CD14-positive monocyte (primary cell): ENCODE measurements at regions not wholly inside any gene's neighbourhood (a gene's known extent, or its start where the extent isn't known, plus 50 kb on each side); places are given as distances from the start of the nearest gene placed in this dataset.

Experiments
- DNase-seq, 3 donors: peaks; one replicate each; pipeline ENCODE4 v3.0.0-alpha.2; 2011 to 2022
- H2AFZ ChIP-seq: 2 replicates; pipeline ENCODE4 v1.6.0; 2012; ENCODE audit warnings: mild to moderate bottlenecking, low read depth, low read length, inconsistent platforms; ENCODE audit not compliant: insufficient read depth, poor library complexity, severe bottlenecking
- H3K27ac ChIP-seq, 2 donors: 1 replicate in 1 of 2; 2 replicates in 1 of 2; pipeline ENCODE4 v1.5.1; 2012 to 2013; ENCODE audit warnings: low read length in 2 of 2, control low read depth in 1 of 2, inconsistent platforms in 1 of 2, low read depth in 1 of 2, mild to moderate bottlenecking in 1 of 2
- H3K27me3 ChIP-seq, 2 donors: one replicate each; pipeline versions ENCODE4 v1.6.0 to v1.6.1; 2011 to 2013; ENCODE audit warnings: low read length in 2 of 2; ENCODE audit not compliant: control insufficient read depth in 2 of 2, insufficient read depth in 2 of 2
- H3K36me3 ChIP-seq, 2 donors: replicated peaks in 1 of 2; 1 replicate in 1 of 2; 2 replicates in 1 of 2; pipeline versions ENCODE4 v1.5.1 to v1.6.1; 2012 to 2013; ENCODE audit warnings: low read length in 2 of 2, control low read depth in 1 of 2, inconsistent platforms in 1 of 2, mild to moderate bottlenecking in 1 of 2; ENCODE audit not compliant: insufficient read depth in 2 of 2, control insufficient read depth in 1 of 2
- H3K4me1 ChIP-seq, 2 donors: 1 replicate in 1 of 2; 2 replicates in 1 of 2; pipeline versions ENCODE4 v1.5.1 to v1.6.1; 2012 to 2013; ENCODE audit warnings: low read length in 2 of 2, control low read depth in 1 of 2, inconsistent platforms in 1 of 2, mild to moderate bottlenecking in 1 of 2, moderate library complexity in 1 of 2; ENCODE audit not compliant: insufficient read depth in 2 of 2, control insufficient read depth in 1 of 2
- H3K4me2 ChIP-seq: replicated peaks from 2 replicates; pipeline ENCODE3; 2012; ENCODE audit warnings: low read length, moderate library complexity, mild to moderate bottlenecking; ENCODE audit not compliant: poor library complexity, severe bottlenecking; ENCODE audit errors: extremely low read depth
- H3K4me3 ChIP-seq, 3 experiments: fragments of 200-600 bp in 1 of 3; sonication (generic) in 1 of 3; replicated peaks in 1 of 3; 1 replicate in 2 of 3; 2 replicates in 1 of 3; pipeline ENCODE4 v1.5.1; 2011 to 2013; ENCODE audit warnings: low read length in 3 of 3, mild to moderate bottlenecking in 3 of 3, control low read depth in 2 of 3, low read depth in 2 of 3, inconsistent platforms in 1 of 3, moderate library complexity in 1 of 3
- H3K79me2 ChIP-seq: 2 replicates; pipeline ENCODE4 v1.6.0; 2012; ENCODE audit warnings: mild to moderate bottlenecking, control low read depth, inconsistent platforms, low read length, moderate library complexity; ENCODE audit not compliant: insufficient read depth
- H3K9ac ChIP-seq: 2 replicates; pipeline ENCODE4 v1.6.0; 2017; ENCODE audit warnings: low read length, mild to moderate bottlenecking; ENCODE audit not compliant: insufficient read depth, poor library complexity, severe bottlenecking
- H3K9me3 ChIP-seq, 2 donors: replicated peaks in 1 of 2; 1 replicate in 1 of 2; 2 replicates in 1 of 2; pipeline versions ENCODE4 v1.5.1 to v1.6.1; 2012 to 2013; ENCODE audit warnings: low read length in 2 of 2, control low read depth in 1 of 2; ENCODE audit not compliant: control insufficient read depth in 1 of 2, insufficient read depth in 1 of 2
- H4K20me1 ChIP-seq: 2 replicates; pipeline ENCODE4 v1.6.0; 2012; ENCODE audit warnings: mild to moderate bottlenecking, low read length, control low read depth, moderate library complexity; ENCODE audit not compliant: insufficient read depth
- H3K27ac Mint-ChIP-seq, 7 donors: one replicate each; pipeline ENCODE4 v1.8.0; 2020; ENCODE audit warnings: mild to moderate bottlenecking in 7 of 7, mixed read lengths in 7 of 7, moderate library complexity in 6 of 7, inconsistent platforms in 2 of 7
- H3K27me3 Mint-ChIP-seq, 3 donors: one replicate each; pipeline ENCODE4 v1.8.0; 2021 to 2022; ENCODE audit warnings: low read depth in 3 of 3, mild to moderate bottlenecking in 3 of 3, mixed read lengths in 3 of 3, moderate library complexity in 3 of 3, inconsistent platforms in 1 of 3
- H3K36me3 Mint-ChIP-seq, 2 donors: one replicate each; pipeline ENCODE4 v1.8.0; 2020; ENCODE audit warnings: mixed read lengths in 2 of 2, inconsistent platforms in 1 of 2, mild to moderate bottlenecking in 1 of 2
- H3K4me1 Mint-ChIP-seq: one replicate; pipeline ENCODE4 v1.8.0; 2020; ENCODE audit warnings: mild to moderate bottlenecking, mixed read lengths
- H3K4me3 Mint-ChIP-seq, 2 donors: one replicate each; pipeline ENCODE4 v1.8.0; 2020; ENCODE audit warnings: mild to moderate bottlenecking in 2 of 2, mixed read lengths in 2 of 2, moderate library complexity in 1 of 2
- H3K9me3 Mint-ChIP-seq, 7 donors: one replicate each; pipeline ENCODE4 v1.8.0; 2020 to 2022; ENCODE audit warnings: mixed read lengths in 7 of 7, mild to moderate bottlenecking in 6 of 7, moderate library complexity in 6 of 7, inconsistent platforms in 2 of 7
- CTCF ChIP-seq: fragments of 200-600 bp; IDR thresholded peaks from one replicate; pipeline ENCODE4 v1.8.0; 2022; ENCODE audit warnings: antibody characterized with exemption, mild to moderate bottlenecking
- WGBS: methylation state at CpG from one replicate; pipeline ENCODE4 v1.1.5; 2013; ENCODE audit warnings: missing lambda C conversion rate; ENCODE audit not compliant: insufficient coverage; 5-methylcytosine and 5-hydroxymethylcytosine counted together
- intact Hi-C, 2 donors: fragments of 100-400 bp; cut with micrococcal nuclease; formaldehyde crosslinking; loops; one replicate each; pipeline versions ENCODE4 v1.15.0 to v1.15.1; 2023

GRCh38 chr5:60444661-60445360 is 255.2 kb downstream of the DEPDC1B start:
- no peak overlapping the region for H3K27ac Mint-ChIP-seq
- no peak for DNase-seq
- Histone ChIP-seq H4K20me1 (no peaks in the 10 kb centered on the region), H3K9ac (no peak overlapping the region), H3K79me2 (no peaks in the 10 kb centered on the region), H3K36me3 (no peaks in the 10 kb centered on the region), H3K27ac (no peak overlapping the region), H3K9me3 (no peaks in the 10 kb centered on the region), H2AFZ (no peak overlapping the region), H3K27me3 (no peaks in the 10 kb centered on the region), H3K4me1 (no peaks in the 10 kb centered on the region), H3K4me3 (no peak overlapping the region), H3K4me2 (no peak overlapping the region)
- no peaks in the 10 kb centered on the region for H3K4me1 Mint-ChIP-seq
- peaks cover 0 to 3% (median 1%) of the 10 kb centered on the region in 7 donors for H3K9me3 Mint-ChIP-seq
- intact Hi-C loops, result no loop called here
- no peaks in the 10 kb centered on the region for H3K36me3 Mint-ChIP-seq
- TF ChIP-seq CTCF, result no peak
- 100% methylated on average over 2 of the region's 5 CpGs for WGBS
- no peak overlapping the region for H3K4me3 Mint-ChIP-seq
- H3K27me3 Mint-ChIP-seq, result peaks cover 0 to 3% (median 3%) of the 10 kb centered on the region in 3 donors

GRCh38 chr5:60439552-60439951 is 260.4 kb downstream of the DEPDC1B start:
- WGBS, result no CpG with 5 or more reads among the region's 1 CpG

More at GRCh38 chr5:60439552-60439951, 260.4 kb downstream of the DEPDC1B start:
- Histone ChIP-seq H3K79me2 (no peaks in the 10 kb centered on the region), H4K20me1 (no peaks in the 10 kb centered on the region), H3K4me3 (no peak overlapping the region), H3K27me3 (no peaks in the 10 kb centered on the region), H3K36me3 (no peaks in the 10 kb centered on the region), H3K9ac (no peak overlapping the region), H3K4me1 (no peaks in the 10 kb centered on the region), H3K27ac (no peak overlapping the region), H2AFZ (no peak overlapping the region), H3K9me3 (no peaks in the 10 kb centered on the region), H3K4me2 (no peak overlapping the region)
- no peak for TF ChIP-seq CTCF
- no peaks in the 10 kb centered on the region for H3K36me3 Mint-ChIP-seq
- intact Hi-C loops, result no loop called here
- no peaks in the 10 kb centered on the region for H3K4me1 Mint-ChIP-seq
- peaks cover 0 to 2% (median 0%) of the 10 kb centered on the region in 7 donors for H3K9me3 Mint-ChIP-seq
- DNase-seq, result no peak
- no peak overlapping the region for H3K4me3 Mint-ChIP-seq
- H3K27me3 Mint-ChIP-seq, result peaks cover 0 to 3% (median 2%) of the 10 kb centered on the region in 3 donors
- H3K27ac Mint-ChIP-seq, result peak overlapping the region in 1 of 7 donors; percentile 41
